Islet of Langerhans (tissue), 1 donor: ENCODE measurements at regions not wholly inside any gene's neighbourhood (a gene's known extent, or its start where the extent isn't known, plus 50 kb on each side); places are given as distances from the start of the nearest gene placed in this dataset.

ENCODE experiments used
- FAIRE-seq: peaks from one replicate; lab custom pipeline; 2011; peaks lifted over from hg19 to GRCh38; lab: Jason Lieb, UNC

DNA sequence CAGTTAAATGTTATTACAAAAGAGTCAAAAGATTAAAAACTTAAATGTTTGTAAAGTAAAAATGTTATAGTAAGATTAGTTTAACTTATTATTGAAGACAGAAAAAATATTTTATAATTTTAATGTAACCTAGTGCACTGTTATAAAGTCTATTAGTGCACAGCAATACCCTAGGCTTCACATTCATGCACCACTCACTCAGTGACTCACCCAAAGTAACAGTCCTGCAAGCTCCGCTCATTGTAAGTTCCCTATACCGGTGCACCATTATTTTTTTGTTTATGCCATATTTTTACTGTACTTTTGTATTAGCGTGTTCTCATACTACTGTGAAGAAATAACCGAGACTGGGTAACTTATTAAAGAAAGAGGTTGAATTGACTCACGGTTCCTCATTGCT is 759.7 kb upstream of the CDH7 start:
- FAIRE-seq, result no peak

DNA sequence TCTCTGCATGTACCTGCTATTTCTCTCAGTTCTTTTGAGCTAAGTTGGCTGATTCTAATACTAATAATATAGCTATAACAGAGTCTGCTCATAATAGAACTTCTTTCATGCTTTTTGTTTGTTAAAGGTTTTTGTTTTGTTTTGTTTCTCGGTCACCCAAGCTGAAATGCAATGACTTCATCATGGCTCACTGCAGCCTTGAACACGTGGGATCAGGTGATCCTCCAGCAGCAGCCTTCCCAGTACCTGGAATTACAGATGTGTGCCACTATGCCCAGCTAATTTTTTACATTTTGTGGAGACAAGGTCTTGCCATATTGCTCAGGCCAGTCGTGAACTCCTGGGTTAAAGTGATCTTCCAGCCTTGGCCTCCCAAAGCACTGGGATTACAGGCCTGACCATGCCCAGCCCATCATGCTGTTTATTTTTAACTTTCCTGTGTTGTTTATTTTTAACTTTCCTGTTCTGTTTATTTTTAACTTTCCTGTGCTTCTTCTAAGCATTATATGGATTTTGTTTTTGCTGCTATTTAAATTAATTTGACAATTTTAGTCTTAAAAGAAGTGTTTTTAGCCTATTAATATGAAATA is 763.8 kb upstream of the CDH7 start:
- FAIRE-seq, result no peak

DNA sequence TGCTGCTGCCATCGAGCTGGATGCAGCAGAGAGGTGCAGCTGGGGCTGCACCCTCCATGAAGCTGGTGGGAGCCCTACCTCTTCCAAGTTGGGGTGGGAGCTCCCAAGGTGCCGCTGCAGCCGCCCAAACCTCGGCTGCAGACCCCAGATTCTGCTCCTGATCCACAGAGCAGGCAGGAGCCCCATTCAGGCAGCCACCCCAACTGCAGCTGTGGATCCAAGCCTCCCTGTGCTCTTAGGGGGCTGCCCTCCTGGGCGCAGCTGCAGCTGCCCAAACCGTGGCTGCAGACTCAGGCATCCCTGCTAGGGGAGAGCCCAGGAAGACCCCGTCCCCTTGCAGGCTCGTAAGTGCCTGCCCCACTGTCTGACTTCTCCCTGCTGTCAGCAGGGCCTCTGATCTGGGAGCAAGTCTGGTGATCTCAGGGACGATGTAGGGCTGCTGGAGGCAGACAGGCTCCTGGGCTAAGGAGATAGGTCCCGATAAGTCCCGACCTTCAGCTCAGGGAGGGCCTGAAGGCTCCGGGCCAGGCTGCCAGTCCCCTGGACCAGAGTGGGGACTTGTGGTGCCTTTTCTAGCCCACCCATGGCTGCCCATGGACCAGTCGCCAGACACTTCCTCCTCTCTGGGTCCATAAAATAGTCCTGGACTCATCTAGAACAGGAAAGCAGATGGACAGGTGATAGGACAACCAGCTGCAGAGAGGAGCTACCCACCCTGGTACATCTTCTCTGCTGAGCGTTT is 767.1 kb upstream of the CDH7 start:
- FAIRE-seq, result no peak

DNA sequence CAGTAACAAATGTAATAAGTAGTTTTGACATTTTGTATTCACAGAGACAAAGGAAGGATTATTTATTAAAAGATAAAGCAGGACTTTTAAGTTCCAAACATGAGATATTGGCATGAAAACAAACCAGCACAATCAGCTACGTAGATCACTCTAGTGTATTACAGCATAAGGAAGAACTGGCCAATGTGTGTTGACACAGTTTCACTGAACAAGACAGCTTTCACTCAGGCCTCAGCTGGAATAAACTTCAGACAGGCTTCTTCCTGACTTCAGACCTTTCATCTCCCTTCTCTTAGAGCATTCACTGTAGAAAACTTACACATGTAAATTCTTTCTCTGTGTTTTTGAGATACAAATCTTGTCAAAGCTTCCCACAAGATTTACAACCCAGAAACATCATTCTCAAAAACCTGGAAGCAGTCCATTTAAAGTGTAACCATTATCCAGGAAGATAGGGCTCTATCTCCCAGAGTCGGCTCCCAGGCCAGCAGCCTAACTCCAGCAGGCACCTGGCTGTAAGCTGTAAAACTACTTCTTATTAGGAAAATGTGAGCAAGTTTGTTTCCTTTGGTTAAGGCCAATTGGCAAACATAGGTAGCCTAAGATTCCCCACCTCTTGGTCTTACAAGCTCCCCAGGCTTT is 768.3 kb upstream of the CDH7 start:
- no peak for FAIRE-seq

DNA sequence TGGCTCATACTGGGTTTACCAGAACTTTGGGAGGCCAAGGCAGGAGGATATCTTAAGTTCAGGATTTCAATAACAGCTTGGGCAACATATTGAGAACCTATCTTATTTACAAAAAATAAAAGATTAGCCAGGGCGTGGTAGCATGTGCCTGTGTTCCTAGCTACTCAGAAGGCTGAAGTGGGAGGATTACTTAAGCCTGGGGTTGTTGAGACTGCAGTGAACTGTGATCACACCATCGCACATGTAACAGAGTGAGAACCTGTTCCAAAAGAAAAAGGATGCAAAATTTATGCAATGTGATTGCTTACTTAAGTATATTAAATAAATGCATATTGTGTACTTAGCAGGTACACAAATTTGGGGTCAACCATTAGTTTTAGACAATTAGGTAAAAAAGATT is 768.9 kb upstream of the CDH7 start:
- no peak for FAIRE-seq

DNA sequence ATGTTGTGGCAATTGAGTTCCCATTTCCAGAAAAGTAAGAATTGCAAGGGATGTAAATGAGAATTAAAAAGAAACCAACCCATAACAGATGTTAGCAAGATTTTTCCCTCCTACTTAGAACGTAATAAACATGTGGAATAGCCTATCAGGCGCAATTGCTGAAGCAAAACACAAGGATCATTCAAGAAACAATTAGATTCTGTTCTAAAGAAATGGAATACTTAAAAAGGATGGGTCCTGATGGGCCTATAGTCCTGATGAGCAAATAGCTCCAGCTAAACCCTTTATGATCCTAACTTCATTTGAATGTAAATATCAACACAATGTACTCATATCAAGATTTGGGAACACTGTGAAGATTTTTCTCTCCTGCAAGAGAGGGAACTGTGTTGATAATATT is 771.0 kb upstream of the CDH7 start:
- no peak for FAIRE-seq

DNA sequence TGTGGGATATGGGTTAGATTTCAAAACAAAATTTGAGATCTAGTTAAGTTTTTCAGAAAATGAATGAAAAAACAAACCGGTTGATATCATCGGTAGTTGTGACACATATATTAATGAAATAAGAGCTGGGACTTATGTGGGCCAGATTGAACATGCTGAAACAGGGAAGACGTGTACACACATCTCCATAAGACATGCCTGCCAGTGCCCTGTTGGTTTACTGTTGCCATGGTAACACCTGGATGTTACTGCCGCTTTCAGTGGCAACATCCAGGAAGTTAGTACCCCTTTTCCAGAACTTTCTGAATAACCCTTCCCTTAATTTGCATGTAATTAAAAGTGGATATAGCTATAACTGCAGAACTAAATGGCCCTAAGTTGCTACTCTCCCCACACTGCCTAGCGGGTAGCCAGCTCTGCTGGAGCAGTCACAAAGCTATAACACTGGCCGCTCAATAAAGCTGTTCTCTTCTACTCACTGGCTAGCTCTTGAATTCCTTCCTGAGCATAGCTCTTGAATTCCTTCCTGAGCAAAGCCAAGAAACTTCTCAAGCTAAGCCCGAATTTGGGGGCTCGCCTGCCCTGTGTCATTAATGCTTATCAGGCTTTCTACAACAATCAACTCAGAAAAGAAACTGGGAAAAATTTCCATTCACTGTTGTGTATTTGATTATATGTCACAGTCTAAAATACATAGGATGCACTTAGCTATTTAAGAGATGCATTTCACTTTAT is 776.3 kb upstream of the CDH7 start:
- FAIRE-seq, result no peak

DNA sequence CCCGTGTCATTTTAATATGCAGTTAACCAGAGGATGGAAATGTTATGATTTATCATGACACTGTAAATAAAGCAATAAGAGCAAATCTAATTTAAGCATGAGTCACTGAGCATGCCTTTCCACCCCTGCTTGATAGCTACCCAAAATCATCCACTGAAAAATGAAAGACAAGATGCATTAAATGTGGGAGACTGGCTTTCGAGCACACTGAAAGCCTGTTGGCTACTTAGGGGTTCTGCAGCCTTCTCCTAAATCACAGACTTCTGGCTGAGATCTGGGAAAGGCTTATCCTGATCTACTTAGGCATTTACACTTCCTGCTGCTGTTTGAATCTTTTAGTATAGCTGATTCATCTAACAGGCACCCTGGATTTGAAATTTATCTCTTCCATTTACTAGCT is 778.3 kb upstream of the CDH7 start:
- FAIRE-seq, result no peak

DNA sequence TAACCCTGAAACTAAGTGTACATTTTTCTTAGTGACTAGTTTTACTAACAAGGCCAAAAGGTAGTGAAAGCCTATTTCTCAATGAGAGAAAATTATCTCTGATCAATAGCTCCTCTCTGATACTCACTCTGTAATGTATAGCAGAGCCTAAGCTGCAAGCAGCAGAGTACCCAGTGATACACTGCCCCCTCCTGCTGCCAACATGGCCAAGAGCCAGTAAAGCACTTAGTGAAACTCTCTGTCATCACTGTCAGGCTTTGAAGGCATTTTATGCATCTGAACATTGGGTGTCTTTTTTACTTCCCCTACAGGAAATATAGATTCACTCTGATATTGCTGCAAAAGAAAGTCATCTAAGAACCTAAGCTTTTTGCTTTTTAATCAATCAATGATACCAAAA is 784.1 kb upstream of the CDH7 start:
- no peak for FAIRE-seq

DNA sequence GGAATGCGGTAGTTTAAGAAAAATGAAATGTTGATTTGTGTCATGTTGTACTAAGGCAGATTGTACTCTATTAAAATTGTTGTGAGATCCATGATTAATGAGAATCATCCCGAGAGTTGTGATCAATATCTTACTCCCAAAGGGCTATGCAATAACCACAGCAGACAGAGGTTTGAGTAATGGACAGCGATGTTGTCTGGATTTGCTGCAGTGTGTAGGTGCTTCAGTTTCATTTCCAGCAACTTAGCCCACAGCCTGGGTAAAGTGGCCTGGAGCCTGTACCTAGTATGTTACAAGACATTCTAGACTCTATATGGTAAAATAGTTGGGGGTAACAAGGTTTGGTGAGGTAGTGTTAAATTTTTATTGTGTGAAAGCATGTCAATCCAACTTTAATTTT is 794.3 kb upstream of the CDH7 start:
- no peak for FAIRE-seq

DNA sequence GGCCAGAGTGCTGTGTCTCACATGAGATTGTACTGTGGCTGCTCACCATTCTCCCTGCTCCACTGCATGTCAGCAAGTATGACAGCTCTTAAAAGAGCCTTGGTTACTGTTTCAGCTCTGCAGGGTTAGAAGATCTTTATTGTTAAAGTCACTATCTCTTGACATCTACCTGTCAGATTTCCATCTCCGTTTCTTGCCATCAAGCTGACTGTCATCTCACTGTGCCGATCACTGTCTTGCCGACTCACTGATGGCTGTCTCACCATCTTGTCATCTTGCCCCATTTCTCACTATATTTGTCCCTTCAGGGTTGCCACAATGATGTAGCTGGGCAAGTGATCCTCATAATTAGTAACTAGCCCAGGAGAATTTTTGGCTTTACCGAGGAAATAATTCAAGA is 800.9 kb upstream of the CDH7 start:
- FAIRE-seq, result no peak

DNA sequence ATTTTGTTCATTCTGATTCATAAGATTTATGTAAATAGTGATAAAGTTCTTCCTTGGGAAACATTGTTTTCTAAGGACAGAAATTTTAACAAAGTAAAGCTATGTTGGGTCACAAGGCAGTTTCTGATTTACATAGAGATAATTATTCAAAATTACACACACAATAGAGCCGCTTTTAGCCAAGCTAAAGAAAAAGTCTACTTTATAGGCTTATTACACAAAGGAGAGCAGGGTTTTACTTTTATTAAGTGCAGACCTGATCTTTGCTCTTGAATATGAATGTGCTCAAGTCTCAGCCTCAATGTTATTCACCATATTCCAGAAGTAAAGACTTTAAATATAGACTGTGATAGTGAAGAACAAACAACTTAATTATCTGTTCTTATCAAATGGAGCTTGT is 787.8 kb upstream of the LINC00305 start:
- no peak for FAIRE-seq

DNA sequence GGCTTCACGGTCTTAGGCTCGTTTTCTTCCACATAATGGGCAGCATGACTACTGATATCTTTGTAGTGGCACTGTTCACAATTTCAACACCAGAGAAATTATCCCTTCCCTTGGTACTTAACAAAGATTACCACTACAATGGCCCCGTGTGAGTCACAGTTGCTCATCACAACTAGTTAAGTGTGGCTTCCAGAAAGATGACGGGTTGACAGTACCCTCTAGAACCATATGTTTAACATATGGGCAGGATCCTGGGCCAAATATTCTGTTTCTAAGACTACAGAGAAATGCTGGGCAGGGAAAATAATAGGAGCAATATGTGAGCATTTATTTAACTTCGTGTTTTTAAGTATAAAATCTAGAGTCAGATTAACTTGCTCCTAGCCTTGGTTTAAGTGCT is 780.1 kb upstream of the LINC00305 start:
- no peak for FAIRE-seq

DNA sequence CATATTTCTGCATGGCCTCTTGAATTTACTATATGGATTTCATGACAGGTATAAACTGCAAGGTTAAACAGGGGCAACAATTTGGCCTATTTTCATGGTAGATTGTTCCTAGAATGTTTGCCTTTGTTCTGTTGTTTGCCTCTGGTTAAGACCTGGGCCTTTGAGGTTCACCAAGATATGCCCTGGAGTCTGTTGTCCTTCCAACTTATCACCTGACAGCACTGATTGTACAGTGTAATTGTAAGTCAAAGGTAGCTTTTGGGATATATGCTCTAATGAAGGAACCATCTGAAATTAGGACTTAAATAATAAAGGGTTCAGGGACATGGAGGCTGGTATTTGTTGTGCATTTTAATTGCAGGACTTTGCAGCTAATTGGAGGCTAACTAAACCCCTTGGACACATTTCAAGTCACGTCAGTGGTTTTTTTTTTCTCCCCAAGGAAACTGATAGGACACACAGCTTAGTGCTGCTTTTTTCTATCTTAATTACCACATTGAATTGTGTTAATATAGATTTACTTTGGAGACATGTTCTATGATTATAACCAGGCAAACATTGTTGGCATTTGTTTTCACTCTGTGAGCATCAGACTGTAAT is 771.2 kb upstream of the LINC00305 start:
- no peak for FAIRE-seq

DNA sequence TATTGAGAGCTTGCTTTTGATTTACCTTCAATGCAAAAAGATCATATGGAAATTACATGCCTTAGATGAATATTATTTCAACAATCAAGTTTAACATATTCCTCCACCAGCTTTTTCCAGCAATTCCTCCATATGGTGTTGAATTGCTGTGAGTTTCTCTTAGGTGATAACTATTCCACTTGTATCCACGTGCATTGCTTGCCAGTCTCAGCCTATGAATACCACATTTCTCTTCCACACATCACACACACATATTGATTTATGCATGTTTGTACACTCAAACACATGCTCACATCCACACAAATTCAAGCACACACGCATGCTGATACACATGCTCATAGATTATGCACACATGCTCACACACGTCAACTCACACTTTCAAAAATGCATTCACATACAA is 770.0 kb upstream of the LINC00305 start:
- no peak for FAIRE-seq

DNA sequence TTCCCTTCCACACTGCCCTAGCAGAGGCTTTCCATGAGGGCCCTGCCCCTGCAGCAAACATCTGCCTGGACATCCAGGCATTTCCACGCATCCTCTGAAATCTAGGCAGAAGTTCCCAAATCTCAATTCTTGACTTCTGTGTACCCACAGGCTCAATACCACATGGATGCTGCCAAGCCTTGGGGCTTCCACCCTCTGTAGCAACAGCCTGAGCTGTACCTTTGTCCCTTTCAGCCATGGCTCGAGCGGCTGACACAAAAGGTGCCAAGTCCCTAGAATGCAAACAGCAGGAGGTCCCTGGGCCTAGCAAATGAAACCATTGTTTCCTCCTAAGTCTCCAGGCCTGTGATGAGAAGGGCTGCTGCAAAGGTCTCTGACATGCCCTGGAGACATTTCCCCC is 744.5 kb upstream of the LINC00305 start:
- no peak for FAIRE-seq

DNA sequence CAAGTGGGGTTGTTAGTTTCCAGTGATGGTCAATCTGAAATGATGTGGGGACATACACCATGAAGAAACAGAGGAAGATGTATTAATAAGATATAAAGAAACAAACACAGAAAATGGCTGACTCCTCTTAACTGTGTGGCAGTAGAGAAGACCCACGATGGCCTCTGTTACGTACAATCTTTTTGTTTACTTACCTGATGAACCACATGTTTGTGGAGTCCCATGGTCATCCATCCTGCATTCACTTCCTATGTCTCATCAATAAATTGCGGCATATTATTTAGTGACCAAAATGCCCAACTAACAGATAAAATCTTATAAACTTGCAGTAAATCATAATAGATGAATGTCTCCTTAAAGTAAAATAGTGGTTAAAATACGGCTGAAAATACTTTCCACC is 740.1 kb upstream of the LINC00305 start:
- no peak for FAIRE-seq

DNA sequence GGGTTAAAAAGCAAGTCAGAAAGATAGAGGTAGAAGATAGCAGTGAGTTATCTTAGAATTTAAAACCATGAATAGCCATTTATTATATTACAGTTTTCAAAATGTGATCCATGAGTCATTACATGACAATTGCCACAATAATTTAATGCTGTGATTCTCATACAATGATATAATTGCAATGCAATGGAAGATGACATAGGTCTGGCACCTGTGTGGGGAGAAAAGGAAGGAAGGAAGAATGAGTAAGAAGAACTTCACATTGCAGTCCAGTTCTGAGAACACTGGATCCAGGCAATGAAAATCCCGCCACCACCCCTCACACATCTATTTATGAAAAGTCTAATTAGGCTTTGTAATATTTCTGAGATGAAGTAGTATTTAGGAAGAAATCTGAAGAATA is 738.1 kb upstream of the LINC00305 start:
- no peak for FAIRE-seq

DNA sequence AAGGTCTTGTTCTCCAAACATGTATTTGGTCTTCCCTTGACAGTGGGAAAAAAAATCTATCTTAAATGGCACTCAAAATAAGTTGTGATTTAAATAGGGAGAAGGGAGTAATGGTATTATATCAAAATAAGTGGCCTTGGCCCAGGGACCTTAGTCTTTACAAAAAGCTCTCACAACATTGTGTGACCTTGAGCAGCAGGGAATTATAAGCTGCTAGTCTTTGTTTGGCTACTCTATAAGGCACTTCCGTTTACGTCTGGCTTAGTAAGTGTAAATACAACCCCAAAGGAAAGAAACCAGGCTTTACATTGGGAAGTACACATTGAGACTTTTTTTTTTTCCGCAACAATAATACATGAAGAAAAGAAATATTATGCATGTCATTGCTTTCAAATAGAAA is 734.0 kb upstream of the LINC00305 start:
- FAIRE-seq, result no peak

DNA sequence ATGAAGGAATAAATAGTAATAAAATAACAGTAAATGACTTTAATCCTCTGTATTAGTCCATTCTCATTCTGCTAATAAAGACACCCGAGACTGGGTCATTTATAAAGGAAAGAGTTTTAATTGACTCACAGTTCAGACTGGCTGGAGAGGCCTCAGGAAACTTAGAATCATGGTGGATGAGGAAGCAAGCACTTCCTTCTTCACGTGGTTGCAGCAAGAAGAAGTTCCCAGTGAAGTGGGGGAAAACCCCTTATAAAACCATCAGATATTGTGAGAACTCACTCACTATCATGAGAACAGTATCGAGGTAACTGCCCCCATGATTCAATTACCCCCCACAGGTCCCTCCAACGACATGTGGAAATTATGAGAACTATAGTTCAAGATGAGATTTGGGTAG is 727.9 kb upstream of the LINC00305 start:
- no peak for FAIRE-seq

DNA sequence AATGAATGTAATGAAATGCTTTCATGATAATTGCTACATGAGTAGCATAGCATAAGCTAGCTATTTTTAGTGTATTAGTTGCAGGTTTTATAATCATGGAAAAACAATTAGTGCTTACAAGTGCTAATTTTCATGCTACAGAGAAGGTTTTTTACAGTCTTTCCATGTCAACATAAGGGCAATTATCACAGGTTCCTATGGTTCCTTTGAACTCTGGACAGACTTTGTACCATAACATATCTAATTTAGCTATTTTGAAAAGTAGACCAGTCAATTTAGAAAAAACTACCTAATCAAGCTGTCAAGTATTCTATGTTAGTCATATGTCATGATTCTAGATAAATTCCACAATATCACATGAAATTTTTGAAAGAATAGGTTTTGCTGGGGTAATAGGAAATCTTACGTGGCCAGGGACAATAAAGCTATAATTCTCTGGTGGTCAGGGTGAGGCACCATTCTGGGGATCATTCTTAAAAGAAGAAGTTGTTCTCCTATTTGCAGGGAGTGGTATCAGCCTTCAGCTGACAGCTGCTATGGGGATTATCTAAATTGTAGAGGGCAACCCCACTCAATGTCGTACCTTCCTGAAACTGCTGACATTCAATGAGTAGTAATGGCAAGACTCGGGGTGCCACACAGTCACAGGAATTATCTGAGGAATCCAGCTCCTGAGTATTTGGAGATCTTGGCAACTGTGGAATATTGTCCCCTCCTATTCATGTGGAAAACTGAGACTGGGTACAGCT is 724.0 kb upstream of the LINC00305 start:
- no peak for FAIRE-seq

DNA sequence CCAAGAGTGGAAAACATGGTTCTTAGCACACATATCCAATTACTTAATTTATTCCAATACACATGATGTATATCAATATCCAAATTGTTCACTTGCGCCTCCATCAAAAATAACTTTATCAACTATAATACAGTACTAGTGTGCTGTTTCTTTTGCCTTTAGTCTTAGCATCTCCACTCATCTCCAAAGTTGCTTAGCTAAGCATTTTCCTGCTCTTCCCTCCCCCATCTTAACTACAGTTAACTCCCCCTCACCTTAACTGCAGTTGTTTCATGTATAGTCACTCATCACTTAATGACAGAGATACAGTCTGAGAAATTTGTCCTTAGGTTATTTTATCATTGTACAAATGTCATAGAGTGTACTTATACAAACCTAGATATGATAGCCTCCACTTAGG is 705.2 kb upstream of the LINC00305 start:
- no peak for FAIRE-seq
